GM12892 (cell line): ENCODE measurements at regions not wholly inside any gene's neighbourhood (a gene's known extent, or its start where the extent isn't known, plus 50 kb on each side); places are given as distances from the start of the nearest gene placed in this dataset.

Experiments
- DNase-seq: peaks from one replicate; pipeline ENCODE4 v3.0.0; 2011; ENCODE audit not compliant: insufficient read length
- FAIRE-seq: peaks from 2 replicates; lab custom pipeline; 2011; peaks lifted over from hg19 to GRCh38; lab: Jason Lieb, UNC
- POLR2A ChIP-seq: IDR thresholded peaks from 2 replicates; pipeline ENCODE4 v1.6.1; 2011; ENCODE audit warnings: low read depth, low read length, control low read depth
- POLR2AphosphoS5 ChIP-seq: IDR thresholded peaks from 2 replicates; pipeline ENCODE4 v1.6.1; 2011; ENCODE audit warnings: low read depth, low read length, control low read depth
- TAF1 ChIP-seq: IDR thresholded peaks from 2 replicates; pipeline ENCODE4 v1.6.1; 2011; ENCODE audit warnings: low read depth, mild to moderate bottlenecking, control low read depth, low read length, borderline replicate concordance

DNA sequence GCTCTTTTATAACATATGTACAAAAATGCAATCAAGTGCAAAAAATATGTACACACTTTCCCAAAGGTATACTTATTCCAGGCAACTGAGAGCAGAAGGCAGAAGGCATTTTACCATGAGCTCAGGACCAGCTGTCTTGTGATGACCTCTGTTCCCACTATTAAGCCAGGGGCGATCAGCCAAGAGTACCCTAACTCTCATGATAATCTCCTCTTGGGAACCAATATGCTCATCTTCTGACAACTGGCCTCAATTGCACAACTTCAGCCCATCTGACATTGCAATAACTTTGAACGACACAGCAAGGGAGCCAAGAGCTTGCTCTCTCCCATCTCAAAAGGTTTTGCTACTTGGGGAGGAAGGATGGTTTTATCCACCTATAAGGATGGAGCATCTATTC lies 471.9 kb downstream of the HS3ST3B1 start:
- FAIRE-seq (no peak), DNase-seq (no peak)
- no peak for TF ChIP-seq POLR2AphosphoS5
- TF ChIP-seq TAF1 = no peak
- TF ChIP-seq POLR2A = no peak

DNA sequence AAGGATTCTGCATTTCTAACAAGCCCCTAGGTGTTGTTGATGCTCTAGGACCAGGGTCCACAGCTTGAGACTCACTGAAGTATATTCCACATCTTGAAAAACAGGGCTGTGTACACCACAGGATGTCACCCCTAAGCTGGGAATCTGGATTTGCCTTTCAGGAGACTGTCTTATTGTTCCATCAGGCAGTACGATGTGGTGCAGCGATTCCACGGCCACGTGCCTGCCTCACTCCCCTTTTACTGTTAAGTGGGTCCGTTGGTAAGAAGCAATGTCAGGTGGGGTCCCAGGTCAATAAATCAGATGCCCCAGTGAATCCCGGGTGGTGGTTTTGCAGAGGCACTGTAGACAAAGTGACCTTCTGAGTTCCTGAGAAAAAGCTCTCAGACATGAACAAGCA lies 470.7 kb downstream of the HS3ST3B1 start:
- FAIRE-seq (no peak), DNase-seq (no peak)
- TF ChIP-seq POLR2A = no peak
- TF ChIP-seq POLR2AphosphoS5 = no peak
- TF ChIP-seq TAF1 = no peak

DNA sequence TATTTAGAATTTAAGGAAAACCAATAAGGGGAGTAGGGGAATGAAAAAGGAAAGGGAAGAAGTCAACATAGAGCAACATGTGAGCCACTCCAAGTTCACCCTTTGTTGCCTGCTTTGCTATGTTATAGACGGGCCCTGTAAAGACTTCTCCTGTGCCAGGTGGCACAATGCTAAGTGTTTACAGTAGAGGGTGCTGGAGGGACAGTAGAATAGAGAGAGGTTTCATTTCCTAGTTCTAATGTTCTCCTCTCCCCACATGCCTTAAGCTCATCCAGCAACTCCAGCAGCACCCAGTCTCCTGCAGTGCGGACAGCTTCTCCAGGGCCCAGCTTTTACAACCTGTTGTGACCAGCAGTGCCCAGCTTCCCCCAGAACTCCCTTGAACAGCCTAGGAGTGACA lies 468.0 kb downstream of the HS3ST3B1 start:
- FAIRE-seq = no peak
- TF ChIP-seq TAF1 (no peak), POLR2A (no peak), POLR2AphosphoS5 (no peak)
- DNase-seq = no peak

GRCh38 chr17:14762736-14763479 lies 462.0 kb downstream of the HS3ST3B1 start:
- FAIRE-seq (no peak), DNase-seq (no peak)
- no peak for TF ChIP-seq TAF1
- TF ChIP-seq POLR2A = no peak
- TF ChIP-seq POLR2AphosphoS5 = no peak

GRCh38 chr17:14760719-14761411 lies 460.0 kb downstream of the HS3ST3B1 start:
- FAIRE-seq (no peak), DNase-seq (no peak)
- no peak for TF ChIP-seq POLR2AphosphoS5
- TF ChIP-seq POLR2A = no peak
- no peak for TF ChIP-seq TAF1

- DNase-seq (no peak), FAIRE-seq (no peak)
- TF ChIP-seq TAF1 (no peak), POLR2AphosphoS5 (no peak), POLR2A (no peak)
These were observed 459.3 kb downstream of the HS3ST3B1 start for GRCh38 chr17:14760212-14760611.

DNA sequence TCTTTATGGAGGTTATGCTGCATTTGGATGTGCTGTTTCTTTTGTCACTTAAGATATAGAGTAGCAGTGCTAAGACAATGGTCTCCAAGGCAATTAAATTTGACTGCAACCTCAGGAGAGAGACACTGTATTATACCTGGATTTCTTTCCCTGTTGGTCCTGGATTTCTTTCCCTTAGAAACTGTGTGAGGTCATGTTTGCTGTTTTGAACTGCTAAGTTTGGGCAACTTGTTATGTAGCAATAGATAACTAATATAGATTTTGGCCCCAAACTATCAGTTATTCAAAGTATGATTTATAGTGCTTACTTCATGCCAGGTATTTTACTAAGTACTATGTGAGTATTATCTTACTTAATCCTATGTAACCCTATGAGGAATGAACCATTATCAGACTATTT lies 458.4 kb downstream of the HS3ST3B1 start:
- no peak for TF ChIP-seq POLR2AphosphoS5
- TF ChIP-seq POLR2A = no peak
- TF ChIP-seq TAF1 = no peak
- no peak for DNase-seq
- no peak for FAIRE-seq

GRCh38 chr17:14756479-14756878 lies 455.6 kb downstream of the HS3ST3B1 start:
- FAIRE-seq = no peak
- DNase-seq = no peak
- TF ChIP-seq POLR2AphosphoS5 (no peak), POLR2A (no peak), TAF1 (no peak)

DNA sequence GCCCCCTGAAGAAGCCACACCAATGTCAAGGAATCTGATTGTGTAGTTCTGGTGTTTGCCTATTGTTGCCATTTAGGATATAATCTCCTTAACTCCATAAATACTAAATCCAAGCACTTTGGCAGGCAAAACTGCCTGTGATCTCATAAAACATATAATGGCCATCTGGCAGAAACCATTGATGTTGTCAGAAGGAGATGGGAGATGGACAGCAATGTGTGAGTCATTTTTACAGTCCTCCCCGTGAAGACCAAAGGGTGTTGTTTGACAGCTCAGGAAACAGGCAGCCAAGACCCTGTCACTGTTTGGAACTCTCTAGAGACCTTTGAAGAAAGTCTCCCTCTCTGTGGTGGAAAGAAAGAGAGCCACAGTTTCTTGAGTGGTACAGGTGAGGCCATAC lies 454.1 kb downstream of the HS3ST3B1 start:
- TF ChIP-seq POLR2AphosphoS5 = no peak
- TF ChIP-seq TAF1 = no peak
- no peak for TF ChIP-seq POLR2A
- no peak for FAIRE-seq
- DNase-seq = no peak

GRCh38 chr17:14753383-14753782 lies 452.5 kb downstream of the HS3ST3B1 start:
- DNase-seq = no peak
- TF ChIP-seq POLR2A = no peak
- no peak for TF ChIP-seq TAF1
- TF ChIP-seq POLR2AphosphoS5 = no peak
- no peak for FAIRE-seq

DNA sequence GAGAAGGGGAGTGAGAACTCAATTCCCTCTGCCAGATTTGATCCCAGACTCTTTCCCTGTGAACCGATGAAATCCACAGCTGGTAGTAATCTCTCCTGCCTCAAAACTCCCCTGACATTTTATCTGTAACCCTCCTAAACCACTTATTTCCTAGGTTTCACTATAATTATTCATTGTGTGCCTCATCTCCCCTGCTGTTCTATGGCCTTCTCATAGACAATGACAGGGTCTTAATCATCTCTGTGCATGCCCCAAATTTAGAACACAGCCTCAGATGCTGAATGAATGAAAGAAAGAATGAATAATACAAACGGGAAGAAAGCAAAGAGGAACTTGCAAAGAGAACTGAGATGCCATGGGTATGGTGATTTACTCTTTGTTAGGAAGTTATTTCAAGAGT lies 451.1 kb downstream of the HS3ST3B1 start:
- FAIRE-seq (no peak), DNase-seq (no peak)
- no peak for TF ChIP-seq POLR2AphosphoS5
- no peak for TF ChIP-seq TAF1
- TF ChIP-seq POLR2A = no peak

- FAIRE-seq (no peak), DNase-seq (no peak)
- TF ChIP-seq POLR2A (no peak), TAF1 (no peak), POLR2AphosphoS5 (no peak)
These were observed 450.0 kb downstream of the HS3ST3B1 start for GRCh38 chr17:14750866-14751265.
